Tibial nerve (tissue), 4 donors: ENCODE measurements at regions not wholly inside any gene's neighbourhood (a gene's known extent, or its start where the extent isn't known, plus 50 kb on each side); places are given as distances from the start of the nearest gene placed in this dataset.

Source experiments
- DNase-seq, 2 donors: peaks; one replicate each; pipeline ENCODE4 v3.0.0-alpha.2; 2019; ENCODE audit warnings: low spot score in 2 of 2
- H3K27ac ChIP-seq, 4 donors: fragments of 200-600 bp; sonication (generic) in 3 of 4; one replicate each; pipeline ENCODE4 v1.5.1; 2017 to 2019; ENCODE audit warnings: mild to moderate bottlenecking in 1 of 4
- H3K27me3 ChIP-seq, 2 donors: fragments of 200-600 bp; sonication (generic) in 1 of 2; one replicate each; pipeline versions ENCODE4 v1.5.1 to v1.6.0; 2017 to 2019
- H3K36me3 ChIP-seq, 3 donors: fragments of 200-600 bp; sonication (generic); one replicate each; pipeline ENCODE4 v1.5.1; 2018 to 2019
- H3K4me1 ChIP-seq, 4 donors: fragments of 200-600 bp; sonication (generic) in 3 of 4; one replicate each; pipeline ENCODE4 v1.5.1; 2017 to 2019
- H3K4me3 ChIP-seq, 4 donors: fragments of 200-600 bp; sonication (generic) in 3 of 4; one replicate each; pipeline ENCODE4 v1.5.1; 2017 to 2019; ENCODE audit warnings: mild to moderate bottlenecking in 1 of 4, moderate library complexity in 1 of 4
- H3K9me3 ChIP-seq, 4 donors: fragments of 200-600 bp; sonication (generic) in 3 of 4; one replicate each; pipeline ENCODE4 v1.5.1; 2017 to 2019
- CTCF ChIP-seq, 5 experiments: fragments of 200-600 bp in 3 of 5; fragments of 450-650 bp in 2 of 5; sonication (generic) in 3 of 5; IDR thresholded peaks; one replicate each; pipeline ENCODE4 v1.5.1; 2016 to 2019; ENCODE audit warnings: antibody characterized with exemption in 5 of 5, mild to moderate bottlenecking in 3 of 5, moderate library complexity in 2 of 5
- EP300 ChIP-seq, 2 donors: sonication (generic); formaldehyde crosslinking; IDR thresholded peaks; one replicate each; pipeline ENCODE4 v1.6.1; 2017; ENCODE audit warnings: antibody characterized with exemption in 2 of 2, mild to moderate bottlenecking in 1 of 2
- POLR2A ChIP-seq, 2 donors: fragments of 450-650 bp; IDR thresholded peaks; one replicate each; pipeline ENCODE4 v1.6.1; 2017; ENCODE audit warnings: antibody characterized with exemption in 2 of 2, mild to moderate bottlenecking in 2 of 2, moderate library complexity in 2 of 2
- WGBS, 2 donors: methylation state at CpG; one replicate each; pipeline ENCODE4 v1.1.5; 2018; 5-methylcytosine and 5-hydroxymethylcytosine counted together

- no peak for DNase-seq
- TF ChIP-seq CTCF (IDR thresholded peaks at IDR 0.05) (no peak), EP300 (IDR thresholded peaks at IDR 0.05) (no peak), POLR2A (IDR thresholded peaks at IDR 0.05) (no peak)
- no peak overlapping the region for H3K4me3 ChIP-seq
- no peaks in the 10 kb centered on the region for H3K4me1 ChIP-seq
- 76 to 78% methylated on average over 9 of the region's 9 CpGs for WGBS, 2 donors
- H3K36me3 ChIP-seq = no peaks in the 10 kb centered on the region
- H3K27ac ChIP-seq = no peak overlapping the region
- H3K27me3 ChIP-seq = no peaks in the 10 kb centered on the region
- H3K9me3 ChIP-seq = peaks cover 0 to 10% (median 0%) of the 10 kb centered on the region in 4 donors
These were observed 265.4 kb upstream of the B3GAT1 start for GRCh38 chr11:134677397-134677822.

- TF ChIP-seq CTCF (IDR thresholded peaks at IDR 0.05) (no peak), POLR2A (IDR thresholded peaks at IDR 0.05) (no peak), EP300 (IDR thresholded peaks at IDR 0.05) (no peak)
- no peak overlapping the region for H3K4me3 ChIP-seq
- H3K36me3 ChIP-seq = no peaks in the 10 kb centered on the region
- 73 to 87% methylated on average over 14 to 16 of the region's 16 CpGs for WGBS, 2 donors
- no peaks in the 10 kb centered on the region for H3K27me3 ChIP-seq
- H3K27ac ChIP-seq = no peak overlapping the region
- DNase-seq = no peak
- no peaks in the 10 kb centered on the region for H3K4me1 ChIP-seq
- H3K9me3 ChIP-seq = peaks cover 0 to 10% (median 0%) of the 10 kb centered on the region in 4 donors
These were observed 264.7 kb upstream of the B3GAT1 start for GRCh38 chr11:134676516-134677287.

- DNase-seq = no peak
- TF ChIP-seq EP300 (IDR thresholded peaks at IDR 0.05) = no peak
- no peak for TF ChIP-seq POLR2A (IDR thresholded peaks at IDR 0.05)
- no peak for TF ChIP-seq CTCF (IDR thresholded peaks at IDR 0.05)
- WGBS, 2 donors = 66 to 81% methylated on average over 5 of the region's 5 CpGs
- H3K4me3 ChIP-seq = no peak overlapping the region
- peaks cover 0 to 10% (median 0%) of the 10 kb centered on the region in 4 donors for H3K9me3 ChIP-seq
- H3K36me3 ChIP-seq = no peaks in the 10 kb centered on the region
- no peaks in the 10 kb centered on the region for H3K27me3 ChIP-seq
- no peak overlapping the region for H3K27ac ChIP-seq
- H3K4me1 ChIP-seq = no peaks in the 10 kb centered on the region
These were observed 263.9 kb upstream of the B3GAT1 start for GRCh38 chr11:134675983-134676382.

- 28 to 48% methylated on average over 2 of the region's 2 CpGs for WGBS, 2 donors
- no peaks in the 10 kb centered on the region for H3K27me3 ChIP-seq
- no peak for TF ChIP-seq CTCF (IDR thresholded peaks at IDR 0.05)
- TF ChIP-seq EP300 (IDR thresholded peaks at IDR 0.05) = no peak
- TF ChIP-seq POLR2A (IDR thresholded peaks at IDR 0.05) = no peak
- no peak overlapping the region for H3K4me3 ChIP-seq
- no peaks in the 10 kb centered on the region for H3K4me1 ChIP-seq
- no peaks in the 10 kb centered on the region for H3K36me3 ChIP-seq
- H3K27ac ChIP-seq = no peak overlapping the region
- H3K9me3 ChIP-seq = peaks cover 0 to 10% (median 0%) of the 10 kb centered on the region in 4 donors
- no peak for DNase-seq
These were observed 262.9 kb upstream of the B3GAT1 start for GRCh38 chr11:134674974-134675373.

GRCh38 chr11:134670961-134671370, 258.9 kb upstream of the B3GAT1 start:
- no peaks in the 10 kb centered on the region for H3K36me3 ChIP-seq
- no peak overlapping the region for H3K27ac ChIP-seq
- H3K9me3 ChIP-seq = peaks cover 0 to 18% (median 0%) of the 10 kb centered on the region in 4 donors
- H3K27me3 ChIP-seq = no peaks in the 10 kb centered on the region
- TF ChIP-seq CTCF (IDR thresholded peaks at IDR 0.05) (no peak), POLR2A (IDR thresholded peaks at IDR 0.05) (no peak), EP300 (IDR thresholded peaks at IDR 0.05) (no peak)
- H3K4me1 ChIP-seq = no peaks in the 10 kb centered on the region
- H3K4me3 ChIP-seq = no peak overlapping the region
- no peak for DNase-seq
- 52 to 58% methylated on average over 8 of the region's 8 CpGs for WGBS, 2 donors
